ENCODE measurements at regions not wholly inside any gene's neighbourhood (a gene's known extent, or its start where the extent isn't known, plus 50 kb on each side); places are given as distances from the start of the nearest gene placed in this dataset.

GRCh38 chr3:137820366-137820765, 56.3 kb downstream of the SOX14 start:
- no peaks in the 10 kb centered on the region for H3K9me3 ChIP-seq (ENCODE audit: insufficient read depth, low read depth, low read length)
- no peak overlapping the region for H3K9ac ChIP-seq (ENCODE audit: low read length)
- DNase-seq (ENCODE audit: low read depth) (no peak), FAIRE-seq (no peak)
- H3K27me3 ChIP-seq (ENCODE audit: insufficient read depth, low read length), result no peaks in the 10 kb centered on the region
- H2AFZ ChIP-seq (ENCODE audit: low read depth, low read length), result no peak overlapping the region
- Mint-ChIP-seq H3K4me1 (ENCODE audit: low read depth, unreplicated experiment) (no peaks in the 10 kb centered on the region), H3K27ac (ENCODE audit: unreplicated experiment) (no peak overlapping the region), H3K27me3 (ENCODE audit: low read depth, unreplicated experiment) (peaks cover 8% of the 10 kb centered on the region), H3K9me3 (ENCODE audit: unreplicated experiment) (no peaks in the 10 kb centered on the region), H3K36me3 (ENCODE audit: low read depth, unreplicated experiment) (no peaks in the 10 kb centered on the region), H3K4me3 (ENCODE audit: unreplicated experiment) (no peak overlapping the region)
- H3K4me1 ChIP-seq (ENCODE audit: insufficient read depth, low read length), result no peaks in the 10 kb centered on the region
- TF ChIP-seq, protein P1, sequence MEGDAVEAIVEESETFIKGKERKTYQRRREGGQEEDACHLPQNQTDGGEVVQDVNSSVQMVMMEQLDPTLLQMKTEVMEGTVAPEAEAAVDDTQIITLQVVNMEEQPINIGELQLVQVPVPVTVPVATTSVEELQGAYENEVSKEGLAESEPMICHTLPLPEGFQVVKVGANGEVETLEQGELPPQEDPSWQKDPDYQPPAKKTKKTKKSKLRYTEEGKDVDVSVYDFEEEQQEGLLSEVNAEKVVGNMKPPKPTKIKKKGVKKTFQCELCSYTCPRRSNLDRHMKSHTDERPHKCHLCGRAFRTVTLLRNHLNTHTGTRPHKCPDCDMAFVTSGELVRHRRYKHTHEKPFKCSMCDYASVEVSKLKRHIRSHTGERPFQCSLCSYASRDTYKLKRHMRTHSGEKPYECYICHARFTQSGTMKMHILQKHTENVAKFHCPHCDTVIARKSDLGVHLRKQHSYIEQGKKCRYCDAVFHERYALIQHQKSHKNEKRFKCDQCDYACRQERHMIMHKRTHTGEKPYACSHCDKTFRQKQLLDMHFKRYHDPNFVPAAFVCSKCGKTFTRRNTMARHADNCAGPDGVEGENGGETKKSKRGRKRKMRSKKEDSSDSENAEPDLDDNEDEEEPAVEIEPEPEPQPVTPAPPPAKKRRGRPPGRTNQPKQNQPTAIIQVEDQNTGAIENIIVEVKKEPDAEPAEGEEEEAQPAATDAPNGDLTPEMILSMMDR (IDR thresholded peaks at IDR 0.05; ENCODE audit: insufficient read depth, low read depth, low read length), result no peak
- no peak for TF ChIP-seq EZH2 (IDR thresholded peaks at IDR 0.05; ENCODE audit: insufficient read depth, low read length)
- no peak overlapping the region for H3K4me2 ChIP-seq (ENCODE audit: low read length)
- H3K79me2 ChIP-seq (ENCODE audit: insufficient read depth, low read length), result no peaks in the 10 kb centered on the region
- no peaks in the 10 kb centered on the region for H3K36me3 ChIP-seq (ENCODE audit: insufficient read depth, low read length)
- H3K4me3 ChIP-seq (ENCODE audit: insufficient read depth, low read depth, low read length), result no peak overlapping the region
- no peak overlapping the region for H3K27ac ChIP-seq (ENCODE audit: low read depth, low read length)
- no peaks in the 10 kb centered on the region for H4K20me1 ChIP-seq (ENCODE audit: insufficient read depth, low read length)

DNA sequence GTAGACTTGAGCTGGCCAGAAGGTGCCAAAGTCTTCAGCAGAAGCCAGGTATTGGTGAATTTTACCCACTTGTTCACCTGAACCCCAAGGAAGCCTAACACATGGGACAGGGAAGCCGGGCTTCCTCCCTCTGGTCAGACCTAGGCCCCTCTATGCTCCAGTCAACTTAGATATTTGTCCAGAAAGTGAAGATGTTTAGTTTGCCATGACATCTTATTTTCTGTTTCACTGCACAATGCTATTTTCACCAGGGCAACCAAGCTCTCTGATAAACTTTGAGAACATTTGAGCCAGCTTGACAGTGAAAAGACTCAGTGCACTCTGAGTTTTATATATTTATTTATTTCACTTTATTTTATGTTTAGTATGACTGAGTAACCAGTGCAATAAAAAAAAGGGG, 71.0 kb downstream of the SOX14 start:
- H3K9me3 ChIP-seq (ENCODE audit: insufficient read depth, low read depth, low read length), result no peaks in the 10 kb centered on the region
- H3K79me2 ChIP-seq (ENCODE audit: insufficient read depth, low read length), result no peaks in the 10 kb centered on the region
- H3K4me3 Mint-ChIP-seq (ENCODE audit: unreplicated experiment), result no peak overlapping the region
- H3K4me2 ChIP-seq (ENCODE audit: low read length), result no peak overlapping the region
- no peaks in the 10 kb centered on the region for H3K9me3 Mint-ChIP-seq (ENCODE audit: unreplicated experiment)
- H3K27me3 Mint-ChIP-seq (ENCODE audit: low read depth, unreplicated experiment), result peaks cover 5% of the 10 kb centered on the region
- no peaks in the 10 kb centered on the region for H3K27me3 ChIP-seq (ENCODE audit: insufficient read depth, low read length)
- H3K4me3 ChIP-seq (ENCODE audit: insufficient read depth, low read depth, low read length), result no peak overlapping the region
- no peaks in the 10 kb centered on the region for H3K36me3 Mint-ChIP-seq (ENCODE audit: low read depth, unreplicated experiment)
- no peak overlapping the region for H3K9ac ChIP-seq (ENCODE audit: low read length)
- H2AFZ ChIP-seq (ENCODE audit: low read depth, low read length), result no peak overlapping the region
- no peak overlapping the region for H3K27ac Mint-ChIP-seq (ENCODE audit: unreplicated experiment)
- DNase-seq (ENCODE audit: low read depth) (no peak), FAIRE-seq (no peak)
- no peak overlapping the region for H3K27ac ChIP-seq (ENCODE audit: low read depth, low read length)
- no peaks in the 10 kb centered on the region for H3K36me3 ChIP-seq (ENCODE audit: insufficient read depth, low read length)
- H3K4me1 ChIP-seq (ENCODE audit: insufficient read depth, low read length), result no peaks in the 10 kb centered on the region
- TF ChIP-seq, protein P1 (IDR thresholded peaks at IDR 0.05; ENCODE audit: insufficient read depth, low read depth, low read length), result no peak
- no peak for TF ChIP-seq EZH2 (IDR thresholded peaks at IDR 0.05; ENCODE audit: insufficient read depth, low read length)
- no peaks in the 10 kb centered on the region for H4K20me1 ChIP-seq (ENCODE audit: insufficient read depth, low read length)
- H3K4me1 Mint-ChIP-seq (ENCODE audit: low read depth, unreplicated experiment), result no peaks in the 10 kb centered on the region

DNA sequence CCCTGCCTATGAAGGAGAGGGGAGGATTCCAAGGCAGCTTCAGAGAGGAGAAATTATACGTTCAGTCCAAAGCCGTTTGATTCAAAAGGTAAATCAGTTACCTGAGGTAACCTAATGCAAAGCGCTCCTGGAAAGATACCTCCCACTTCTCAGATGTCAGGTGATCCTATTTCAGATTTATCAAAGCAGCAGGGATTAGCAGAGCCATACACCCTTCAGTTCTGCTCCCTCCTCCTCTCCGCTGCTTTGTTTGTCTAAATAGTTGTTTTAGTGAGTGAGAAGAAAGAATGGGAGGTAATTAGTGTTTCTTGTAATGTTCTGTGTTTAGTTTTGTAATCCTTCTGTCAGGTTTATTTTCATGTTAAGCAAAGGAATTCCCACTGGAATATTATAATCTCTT, 81.1 kb downstream of the SOX14 start:
- no peaks in the 10 kb centered on the region for H3K9me3 ChIP-seq (ENCODE audit: insufficient read depth, low read depth, low read length)
- no peak overlapping the region for H3K9ac ChIP-seq (ENCODE audit: low read length)
- H3K4me3 ChIP-seq (ENCODE audit: insufficient read depth, low read depth, low read length), result no peak overlapping the region
- Mint-ChIP-seq H3K4me3 (ENCODE audit: unreplicated experiment) (no peak overlapping the region), H3K4me1 (ENCODE audit: low read depth, unreplicated experiment) (no peaks in the 10 kb centered on the region), H3K9me3 (ENCODE audit: unreplicated experiment) (no peaks in the 10 kb centered on the region), H3K27me3 (ENCODE audit: low read depth, unreplicated experiment) (peaks cover 22% of the 10 kb centered on the region), H3K36me3 (ENCODE audit: low read depth, unreplicated experiment) (no peaks in the 10 kb centered on the region), H3K27ac (ENCODE audit: unreplicated experiment) (no peak overlapping the region)
- no peaks in the 10 kb centered on the region for H3K36me3 ChIP-seq (ENCODE audit: insufficient read depth, low read length)
- FAIRE-seq (no peak), DNase-seq (ENCODE audit: low read depth) (no peak)
- H3K4me2 ChIP-seq (ENCODE audit: low read length), result no peak overlapping the region
- H3K27ac ChIP-seq (ENCODE audit: low read depth, low read length), result no peak overlapping the region
- H2AFZ ChIP-seq (ENCODE audit: low read depth, low read length), result no peak overlapping the region
- H3K79me2 ChIP-seq (ENCODE audit: insufficient read depth, low read length), result no peaks in the 10 kb centered on the region
- no peaks in the 10 kb centered on the region for H3K4me1 ChIP-seq (ENCODE audit: insufficient read depth, low read length)
- no peaks in the 10 kb centered on the region for H4K20me1 ChIP-seq (ENCODE audit: insufficient read depth, low read length)
- H3K27me3 ChIP-seq (ENCODE audit: insufficient read depth, low read length), result peaks cover 2% of the 10 kb centered on the region
- TF ChIP-seq, protein P1 (IDR thresholded peaks at IDR 0.05; ENCODE audit: insufficient read depth, low read depth, low read length), result no peak
- no peak for TF ChIP-seq EZH2 (IDR thresholded peaks at IDR 0.05; ENCODE audit: insufficient read depth, low read length)
